ENCODE measurements at regions not wholly inside any gene's neighbourhood (a gene's known extent, or its start where the extent isn't known, plus 50 kb on each side); places are given as distances from the start of the nearest gene placed in this dataset.
A peak's percentile ranks its signal among the peaks of the same experiment; 100 is the strongest.

DNA sequence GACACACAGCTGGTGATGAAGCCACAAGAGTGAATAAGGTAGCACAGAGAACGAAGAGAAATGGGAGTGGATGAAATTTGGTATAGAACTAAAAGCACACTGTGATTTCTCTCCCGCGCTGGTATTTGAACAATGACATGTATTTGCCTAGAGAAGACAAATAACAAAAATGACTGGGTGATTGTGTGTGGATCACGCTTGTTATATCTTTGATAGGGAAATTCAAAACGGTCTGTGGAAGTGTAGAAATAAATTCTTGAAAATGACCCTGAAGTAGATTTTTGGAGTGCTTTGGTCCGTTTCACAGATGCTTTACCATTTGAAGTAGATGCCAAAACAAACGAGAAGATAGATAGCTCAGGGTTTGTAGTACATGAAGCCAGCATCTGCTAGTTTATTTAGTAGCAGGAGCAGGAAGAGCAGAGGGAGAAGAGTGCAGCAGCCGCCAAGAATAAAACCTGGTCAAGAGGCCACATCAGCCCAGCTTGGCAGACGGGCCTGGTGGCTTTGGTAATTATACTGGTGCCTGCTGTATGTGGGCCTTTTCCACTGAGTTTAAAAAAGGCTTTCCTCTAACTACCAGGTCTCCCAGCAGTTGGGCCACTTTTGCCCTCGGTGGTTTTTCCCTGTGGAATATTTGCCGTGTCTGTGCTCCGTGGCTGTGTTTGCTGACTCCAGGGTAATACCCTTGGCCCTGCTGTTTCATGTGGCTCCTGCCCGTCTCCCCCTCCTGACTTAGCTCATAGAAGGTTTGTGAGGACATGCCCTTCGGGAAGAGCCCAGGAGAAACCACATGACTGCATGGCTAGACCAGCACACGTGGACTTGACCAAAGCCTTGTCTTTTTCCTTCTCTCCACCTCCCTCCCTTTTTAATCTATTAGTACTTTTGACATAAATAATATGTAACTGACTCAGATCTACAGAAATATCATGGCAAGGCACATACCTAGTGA lies 294.0 kb downstream of the SOX4 start:
- H3K27me3 ChIP-seq, result no peaks in the 10 kb centered on the region
- TF ChIP-seq POLR2AphosphoS5 (IDR thresholded peaks at IDR 0.05; ENCODE audit: insufficient read depth in 1 of 2, low read depth in 1 of 2) (no peak), POLR2A (IDR thresholded peaks at IDR 0.05) (no peak)
- TF ChIP-seq, protein P1, sequence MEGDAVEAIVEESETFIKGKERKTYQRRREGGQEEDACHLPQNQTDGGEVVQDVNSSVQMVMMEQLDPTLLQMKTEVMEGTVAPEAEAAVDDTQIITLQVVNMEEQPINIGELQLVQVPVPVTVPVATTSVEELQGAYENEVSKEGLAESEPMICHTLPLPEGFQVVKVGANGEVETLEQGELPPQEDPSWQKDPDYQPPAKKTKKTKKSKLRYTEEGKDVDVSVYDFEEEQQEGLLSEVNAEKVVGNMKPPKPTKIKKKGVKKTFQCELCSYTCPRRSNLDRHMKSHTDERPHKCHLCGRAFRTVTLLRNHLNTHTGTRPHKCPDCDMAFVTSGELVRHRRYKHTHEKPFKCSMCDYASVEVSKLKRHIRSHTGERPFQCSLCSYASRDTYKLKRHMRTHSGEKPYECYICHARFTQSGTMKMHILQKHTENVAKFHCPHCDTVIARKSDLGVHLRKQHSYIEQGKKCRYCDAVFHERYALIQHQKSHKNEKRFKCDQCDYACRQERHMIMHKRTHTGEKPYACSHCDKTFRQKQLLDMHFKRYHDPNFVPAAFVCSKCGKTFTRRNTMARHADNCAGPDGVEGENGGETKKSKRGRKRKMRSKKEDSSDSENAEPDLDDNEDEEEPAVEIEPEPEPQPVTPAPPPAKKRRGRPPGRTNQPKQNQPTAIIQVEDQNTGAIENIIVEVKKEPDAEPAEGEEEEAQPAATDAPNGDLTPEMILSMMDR (IDR thresholded peaks at IDR 0.05), result no peak
- no peak for DNase-seq (ENCODE audit: extremely low spot score in 2 of 2)
- no peak overlapping the region for H3K4me3 ChIP-seq
- H3K9me3 ChIP-seq, result no peaks in the 10 kb centered on the region
- H3K36me3 ChIP-seq, result no peaks in the 10 kb centered on the region
- intact Hi-C loops (cut with DNase I), result no loop called here
- H3K27ac ChIP-seq, result peak overlapping the region; percentile 65
- H3K4me1 ChIP-seq, result peaks cover 22% of the 10 kb centered on the region

DNA sequence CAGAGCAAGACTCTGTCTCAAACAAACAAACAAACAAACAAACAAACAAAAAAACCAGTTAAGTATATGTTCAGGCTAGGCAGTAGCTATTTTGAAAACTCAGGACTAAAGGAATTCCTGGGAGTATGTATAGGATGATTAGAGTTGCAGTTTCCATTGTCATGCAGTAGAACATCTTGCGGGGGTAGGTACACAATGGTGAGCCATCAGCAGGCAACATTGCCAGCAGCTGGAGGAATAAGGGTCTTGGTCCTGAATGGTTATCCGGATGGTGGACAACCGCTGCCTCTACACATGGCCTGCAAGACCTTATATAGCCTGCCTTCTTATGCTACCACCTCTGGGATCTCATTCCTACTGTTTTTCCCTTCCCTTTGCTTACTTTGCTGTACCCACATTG lies 297.5 kb downstream of the SOX4 start:
- H3K27ac ChIP-seq, result no peak overlapping the region
- TF ChIP-seq POLR2A (IDR thresholded peaks at IDR 0.05) (no peak), POLR2AphosphoS5 (IDR thresholded peaks at IDR 0.05; ENCODE audit: insufficient read depth in 1 of 2, low read depth in 1 of 2) (no peak)
- TF ChIP-seq, protein P1 (IDR thresholded peaks at IDR 0.05), result no peak
- intact Hi-C loops (cut with DNase I), result no loop called here
- no peak for DNase-seq (ENCODE audit: extremely low spot score in 2 of 2)
- H3K36me3 ChIP-seq, result no peaks in the 10 kb centered on the region
- peaks cover 13% of the 10 kb centered on the region for H3K4me1 ChIP-seq
- no peak overlapping the region for H3K4me3 ChIP-seq
- no peaks in the 10 kb centered on the region for H3K27me3 ChIP-seq
- no peaks in the 10 kb centered on the region for H3K9me3 ChIP-seq

DNA sequence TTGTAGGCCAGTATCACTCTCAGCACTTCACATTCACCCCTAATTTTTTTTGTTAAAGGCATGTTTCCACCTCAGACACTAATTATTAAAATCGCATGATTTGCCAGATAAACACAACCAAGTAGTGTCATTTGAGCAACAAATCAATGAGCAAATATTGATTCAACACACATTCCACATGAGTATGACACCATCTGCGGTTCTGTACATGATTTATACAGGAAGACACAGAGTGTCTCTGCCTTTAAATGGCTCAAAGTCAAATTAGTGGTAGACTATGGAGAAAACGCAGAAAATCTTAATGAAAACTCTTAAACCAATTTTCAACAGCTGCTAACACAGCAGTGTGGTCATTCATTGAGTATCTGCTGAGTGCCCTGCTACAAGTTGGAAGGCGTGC lies 300.2 kb downstream of the SOX4 start:
- Histone ChIP-seq H3K36me3 (no peaks in the 10 kb centered on the region), H3K4me3 (no peak overlapping the region), H3K27me3 (no peaks in the 10 kb centered on the region), H3K27ac (no peak overlapping the region), H3K9me3 (no peaks in the 10 kb centered on the region), H3K4me1 (no peaks in the 10 kb centered on the region)
- intact Hi-C loops (cut with DNase I), result no loop called here
- TF ChIP-seq POLR2AphosphoS5 (IDR thresholded peaks at IDR 0.05; ENCODE audit: insufficient read depth in 1 of 2, low read depth in 1 of 2) (no peak), POLR2A (IDR thresholded peaks at IDR 0.05) (no peak)
- TF ChIP-seq, protein P1 (IDR thresholded peaks at IDR 0.05), result no peak
- no peak for DNase-seq (ENCODE audit: extremely low spot score in 2 of 2)

DNA sequence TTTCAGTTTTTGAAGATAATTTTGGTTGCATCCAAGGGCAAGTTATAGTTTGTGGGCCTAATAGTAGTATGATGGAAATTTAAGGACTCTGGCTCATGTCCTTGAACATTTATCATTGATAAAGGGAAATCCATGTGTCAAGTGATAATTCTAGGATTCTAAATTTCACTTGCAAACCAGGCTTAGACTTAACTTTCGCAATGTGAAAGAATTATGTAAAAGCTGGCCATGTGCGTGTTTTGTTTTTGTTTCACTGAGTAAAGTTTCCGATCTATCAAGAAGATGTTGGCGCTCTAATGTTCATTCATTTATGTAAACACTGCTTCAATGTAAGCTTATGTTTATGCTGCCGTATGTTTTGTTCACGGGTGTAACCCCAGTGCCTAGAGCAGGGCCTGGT lies 302.0 kb downstream of the SOX4 start:
- no peaks in the 10 kb centered on the region for H3K27me3 ChIP-seq
- intact Hi-C loops (cut with DNase I), result no loop called here
- no peak for DNase-seq (ENCODE audit: extremely low spot score in 2 of 2)

More for the DNA sequence above, 302.0 kb downstream of the SOX4 start:
- TF ChIP-seq POLR2AphosphoS5 (IDR thresholded peaks at IDR 0.05; ENCODE audit: insufficient read depth in 1 of 2, low read depth in 1 of 2) (no peak), POLR2A (IDR thresholded peaks at IDR 0.05) (no peak)
- TF ChIP-seq, protein P1 (IDR thresholded peaks at IDR 0.05), result no peak
- Histone ChIP-seq H3K4me1 (no peaks in the 10 kb centered on the region), H3K27ac (no peak overlapping the region), H3K36me3 (no peaks in the 10 kb centered on the region), H3K4me3 (no peak overlapping the region), H3K9me3 (no peaks in the 10 kb centered on the region)
